HepG2 (cell line): ENCODE measurements at regions not wholly inside any gene's neighbourhood (a gene's known extent, or its start where the extent isn't known, plus 50 kb on each side); places are given as distances from the start of the nearest gene placed in this dataset.

Experiments
- ARNT ChIP-seq: fragments of 450-650 bp; IDR thresholded peaks from 2 replicates; pipeline ENCODE4 v1.6.1; 2017
- ATRX ChIP-seq: sonication (generic); formaldehyde crosslinking; IDR thresholded peaks from 2 replicates; pipeline ENCODE4 v1.4.0; 2020; ENCODE audit warnings: missing genetic modification reagents, borderline replicate concordance
- FOXP1 ChIP-seq, 2 experiments: fragments of 450-650 bp in 1 of 2; IDR thresholded peaks; 2 replicates each; pipeline ENCODE4 v1.6.1; 2017 to 2018; ENCODE audit warnings: antibody characterized with exemption in 1 of 2
- HNRNPK ChIP-seq: fragments of 200-400 bp; formaldehyde crosslinking; IDR thresholded peaks from 2 replicates; pipeline ENCODE4 v1.6.1; 2018; ENCODE audit warnings: low read length, low read depth, moderate library complexity, mild to moderate bottlenecking; ENCODE audit not compliant: poor library complexity, severe bottlenecking
- MBNL3 ChIP-seq: fragments of 250-450 bp; sonication (Bioruptor Pico); conservative IDR thresholded peaks from 2 replicates; pipeline ENCODE4 v1.8.0; 2022; ENCODE audit warnings: mild to moderate bottlenecking, inconsistent platforms
- PHF21A ChIP-seq: sonication (generic); formaldehyde crosslinking; IDR thresholded peaks from 2 replicates; pipeline ENCODE4 v1.5.0; 2020; ENCODE audit warnings: mild to moderate bottlenecking, missing genetic modification reagents
- PITX1 ChIP-seq: sonication (generic); formaldehyde crosslinking; IDR thresholded peaks from 2 replicates; pipeline ENCODE4 v1.5.1; 2020; ENCODE audit warnings: mild to moderate bottlenecking, missing genetic modification reagents
- RELA ChIP-seq: sonication (generic); formaldehyde crosslinking; IDR thresholded peaks from 2 replicates; pipeline ENCODE4 v1.4.0; 2020; ENCODE audit warnings: missing genetic modification reagents
- SOX6 ChIP-seq, 2 experiments: fragments of 450-650 bp in 1 of 2; sonication (generic) in 1 of 2; formaldehyde crosslinking in 1 of 2; IDR thresholded peaks; 2 replicates each; pipeline versions ENCODE4 v1.4.0 to v1.6.1; 2017 to 2020; ENCODE audit warnings: antibody characterized with exemption in 1 of 2, mild to moderate bottlenecking in 1 of 2, missing genetic modification reagents in 1 of 2
- TBP ChIP-seq: sonication (generic); formaldehyde crosslinking; IDR thresholded peaks from 2 replicates; pipeline ENCODE4 v1.5.0; 2020; ENCODE audit warnings: missing genetic modification reagents
- TMF1 ChIP-seq: sonication (generic); formaldehyde crosslinking; IDR thresholded peaks from 2 replicates; pipeline ENCODE4 v1.8.1; 2022; ENCODE audit warnings: low read depth, missing genetic modification reagents
- YY1 ChIP-seq: IDR thresholded peaks from 2 replicates; pipeline ENCODE4 v1.6.1; 2011; ENCODE audit warnings: low read length, low read depth, moderate library complexity, mild to moderate bottlenecking; ENCODE audit not compliant: insufficient read depth, insufficient replicate concordance
- ZBTB7A ChIP-seq: sonication (generic); formaldehyde crosslinking; IDR thresholded peaks from 2 replicates; pipeline ENCODE4 v1.8.0; 2022; ENCODE audit warnings: mild to moderate bottlenecking, missing genetic modification reagents
- ZFYVE20 ChIP-seq: sonication (generic); formaldehyde crosslinking; IDR thresholded peaks from 2 replicates; pipeline ENCODE4 v1.8.0; 2023; ENCODE audit warnings: low read depth, mild to moderate bottlenecking, moderate library complexity, missing genetic modification reagents, borderline replicate concordance
- ZNF3 ChIP-seq: IDR thresholded peaks from 2 replicates; pipeline ENCODE4 v1.7.0; 2017; ENCODE audit warnings: inconsistent platforms
- ZNF343 ChIP-seq: sonication (generic); formaldehyde crosslinking; IDR thresholded peaks from 2 replicates; pipeline ENCODE4 v1.4.0; 2020; ENCODE audit warnings: mild to moderate bottlenecking, missing genetic modification reagents
- ZNF446 ChIP-seq: sonication (generic); formaldehyde crosslinking; IDR thresholded peaks from 2 replicates; pipeline ENCODE4 v1.5.0; 2020; ENCODE audit warnings: mild to moderate bottlenecking, missing genetic modification reagents
- ZNF562 ChIP-seq: sonication (generic); formaldehyde crosslinking; IDR thresholded peaks from 2 replicates; pipeline ENCODE4 v1.8.0; 2022; ENCODE audit warnings: missing genetic modification reagents, borderline replicate concordance
- ZNF567 ChIP-seq: sonication (generic); formaldehyde crosslinking; IDR thresholded peaks from 2 replicates; pipeline ENCODE4 v1.8.1; 2023; ENCODE audit warnings: mild to moderate bottlenecking, missing genetic modification reagents, borderline replicate concordance
- ZNF629 ChIP-seq: sonication (generic); formaldehyde crosslinking; conservative IDR thresholded peaks from 2 replicates; pipeline ENCODE4 v1.5.0; 2020; ENCODE audit warnings: missing genetic modification reagents
- ZNF737 ChIP-seq: sonication (generic); formaldehyde crosslinking; IDR thresholded peaks from 2 replicates; pipeline ENCODE4 v1.5.0; 2020; ENCODE audit warnings: missing genetic modification reagents, mild to moderate bottlenecking, borderline replicate concordance
- ZNF788 ChIP-seq: sonication (generic); formaldehyde crosslinking; IDR thresholded peaks from 2 replicates; pipeline ENCODE4 v1.5.0; 2020; ENCODE audit warnings: mild to moderate bottlenecking, missing genetic modification reagents, borderline replicate concordance
- TF ChIP-seq, protein P1 (sequence below): sonication (generic); formaldehyde crosslinking; IDR thresholded peaks from 2 replicates; pipeline ENCODE4 v1.5.1; 2020; ENCODE audit warnings: missing genetic modification reagents, mild to moderate bottlenecking, borderline replicate concordance
- TF ChIP-seq, protein P2 (sequence below): IDR thresholded peaks from 2 replicates; pipeline ENCODE4 v1.6.1; 2016; ENCODE audit warnings: missing compliant biosample characterization, missing genetic modification reagents, borderline replicate concordance
- TF ChIP-seq, protein P3 (sequence below): sonication (generic); formaldehyde crosslinking; IDR thresholded peaks from 2 replicates; pipeline ENCODE4 v1.5.1; 2020; ENCODE audit warnings: mild to moderate bottlenecking, missing genetic modification reagents, borderline replicate concordance
- TF ChIP-seq, protein P4 (sequence below): sonication (generic); formaldehyde crosslinking; IDR thresholded peaks from 2 replicates; pipeline ENCODE4 v1.4.0; 2020; ENCODE audit warnings: missing genetic modification reagents

DNA sequence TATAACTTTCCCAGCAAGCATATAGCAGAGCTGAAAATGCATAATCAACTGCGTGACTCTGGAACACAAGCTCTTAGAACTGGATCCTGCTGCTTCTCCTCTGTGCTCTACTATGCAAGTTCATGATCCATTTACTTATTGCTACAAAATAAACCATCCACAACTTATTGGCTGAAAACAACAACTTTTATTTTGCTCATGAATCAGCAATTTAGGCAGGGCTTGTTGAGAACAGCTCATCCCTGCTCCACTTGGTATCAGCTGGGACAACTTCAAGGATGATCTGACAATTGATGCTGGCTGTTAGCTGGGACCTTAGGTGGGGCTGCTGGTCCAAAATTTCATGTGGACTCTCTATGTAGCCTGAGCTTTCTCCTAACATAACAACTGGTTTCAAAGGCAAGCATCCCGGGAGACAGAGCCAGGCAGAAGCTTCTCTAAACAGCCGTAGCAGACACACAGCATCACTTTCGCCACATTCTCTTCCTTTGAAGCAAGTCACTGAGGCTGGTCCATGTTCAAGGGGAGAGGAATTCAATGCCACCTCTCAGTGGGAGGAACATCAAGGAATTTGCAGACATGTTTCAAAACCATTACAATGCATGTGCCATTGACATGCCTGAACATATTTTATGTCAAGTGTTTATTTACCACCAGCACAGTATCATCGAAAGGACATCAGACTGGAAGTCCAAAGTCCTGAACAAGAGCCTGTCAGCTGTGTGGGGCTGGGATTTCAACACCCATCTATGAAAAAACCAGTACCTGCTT is 153.1 kb upstream of the PKDCC start (continued):
- TF ChIP-seq, protein P1, sequence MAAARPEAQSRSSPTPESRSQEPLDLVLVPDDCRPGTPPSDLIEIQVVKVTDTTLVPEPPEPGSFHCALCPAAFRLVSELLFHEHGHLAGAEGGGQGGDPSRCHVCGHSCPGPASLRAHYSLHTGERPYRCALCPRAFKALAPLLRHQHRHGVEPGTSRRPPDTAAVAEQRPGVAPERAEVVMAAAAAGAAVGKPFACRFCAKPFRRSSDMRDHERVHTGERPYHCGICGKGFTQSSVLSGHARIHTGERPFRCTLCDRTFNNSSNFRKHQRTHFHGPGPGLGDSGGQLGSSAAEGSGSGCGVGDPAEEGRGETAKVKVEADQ (CRISPR knock-in tag), result no peak
- TF ChIP-seq, protein P2, sequence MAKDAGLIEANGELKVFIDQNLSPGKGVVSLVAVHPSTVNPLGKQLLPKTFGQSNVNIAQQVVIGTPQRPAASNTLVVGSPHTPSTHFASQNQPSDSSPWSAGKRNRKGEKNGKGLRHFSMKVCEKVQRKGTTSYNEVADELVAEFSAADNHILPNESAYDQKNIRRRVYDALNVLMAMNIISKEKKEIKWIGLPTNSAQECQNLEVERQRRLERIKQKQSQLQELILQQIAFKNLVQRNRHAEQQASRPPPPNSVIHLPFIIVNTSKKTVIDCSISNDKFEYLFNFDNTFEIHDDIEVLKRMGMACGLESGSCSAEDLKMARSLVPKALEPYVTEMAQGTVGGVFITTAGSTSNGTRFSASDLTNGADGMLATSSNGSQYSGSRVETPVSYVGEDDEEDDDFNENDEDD, result no peak
- TF ChIP-seq ZNF737 (CRISPR knock-in tag) (no peak), ZNF629 (0 out of 2 replicates have a peak, but pooled peaks have one; percentile 17), ZNF562 (CRISPR knock-in tag) (no peak), ZNF3 (no peak), FOXP1 (IDR thresholded peaks at IDR 0.05) (no peak), FOXP1 (CRISPR knock-in tag; IDR thresholded peaks at IDR 0.05) (peak; percentile 58; the same call in 1 of the 2 replicates), PITX1 (CRISPR knock-in tag) (no peak), ZNF446 (CRISPR knock-in tag) (no peak), PHF21A (CRISPR knock-in tag) (0 out of 2 replicates have a peak, but pooled peaks have one; percentile 21), RELA (no peak), MBNL3 (CRISPR knock-in tag) (no peak), HNRNPK (no peak), YY1 (no peak), TBP (no peak), ZNF567 (CRISPR knock-in tag) (no peak), ZFYVE20 (CRISPR knock-in tag) (no peak), ATRX (no peak), ZNF343 (CRISPR knock-in tag) (0 out of 2 replicates have a peak, but pooled peaks have one; percentile 28), SOX6 (IDR thresholded peaks at IDR 0.05) (no peak), SOX6 (CRISPR knock-in tag; IDR thresholded peaks at IDR 0.05) (peak; percentile 78), ZNF788 (CRISPR knock-in tag) (no peak; the same call in 1 of the 2 replicates), TMF1 (CRISPR knock-in tag) (no peak), ARNT (no peak), ZBTB7A (CRISPR knock-in tag) (no peak)
- TF ChIP-seq, protein P3, sequence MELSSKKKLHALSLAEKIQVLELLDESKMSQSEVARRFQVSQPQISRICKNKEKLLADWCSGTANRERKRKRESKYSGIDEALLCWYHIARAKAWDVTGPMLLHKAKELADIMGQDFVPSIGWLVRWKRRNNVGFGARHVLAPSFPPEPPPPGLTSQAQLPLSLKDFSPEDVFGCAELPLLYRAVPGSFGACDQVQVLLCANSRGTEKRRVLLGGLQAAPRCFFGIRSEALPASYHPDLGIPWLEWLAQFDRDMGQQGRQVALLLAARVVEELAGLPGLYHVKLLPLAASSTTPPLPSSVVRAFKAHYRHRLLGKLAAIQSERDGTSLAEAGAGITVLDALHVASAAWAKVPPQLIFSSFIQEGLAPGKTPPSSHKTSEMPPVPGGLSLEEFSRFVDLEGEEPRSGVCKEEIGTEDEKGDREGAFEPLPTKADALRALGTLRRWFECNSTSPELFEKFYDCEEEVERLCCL, result no peak
- TF ChIP-seq, protein P4, sequence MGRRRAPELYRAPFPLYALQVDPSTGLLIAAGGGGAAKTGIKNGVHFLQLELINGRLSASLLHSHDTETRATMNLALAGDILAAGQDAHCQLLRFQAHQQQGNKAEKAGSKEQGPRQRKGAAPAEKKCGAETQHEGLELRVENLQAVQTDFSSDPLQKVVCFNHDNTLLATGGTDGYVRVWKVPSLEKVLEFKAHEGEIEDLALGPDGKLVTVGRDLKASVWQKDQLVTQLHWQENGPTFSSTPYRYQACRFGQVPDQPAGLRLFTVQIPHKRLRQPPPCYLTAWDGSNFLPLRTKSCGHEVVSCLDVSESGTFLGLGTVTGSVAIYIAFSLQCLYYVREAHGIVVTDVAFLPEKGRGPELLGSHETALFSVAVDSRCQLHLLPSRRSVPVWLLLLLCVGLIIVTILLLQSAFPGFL, result no peak
